ENCODE measurements at regions not wholly inside any gene's neighbourhood (a gene's known extent, or its start where the extent isn't known, plus 50 kb on each side); places are given as distances from the start of the nearest gene placed in this dataset.
"Not testable (repeated sequence)": the region's sequence is repeated elsewhere in the genome, so short reads cannot be mapped to it uniquely, and the experiment has no call there.

DNA sequence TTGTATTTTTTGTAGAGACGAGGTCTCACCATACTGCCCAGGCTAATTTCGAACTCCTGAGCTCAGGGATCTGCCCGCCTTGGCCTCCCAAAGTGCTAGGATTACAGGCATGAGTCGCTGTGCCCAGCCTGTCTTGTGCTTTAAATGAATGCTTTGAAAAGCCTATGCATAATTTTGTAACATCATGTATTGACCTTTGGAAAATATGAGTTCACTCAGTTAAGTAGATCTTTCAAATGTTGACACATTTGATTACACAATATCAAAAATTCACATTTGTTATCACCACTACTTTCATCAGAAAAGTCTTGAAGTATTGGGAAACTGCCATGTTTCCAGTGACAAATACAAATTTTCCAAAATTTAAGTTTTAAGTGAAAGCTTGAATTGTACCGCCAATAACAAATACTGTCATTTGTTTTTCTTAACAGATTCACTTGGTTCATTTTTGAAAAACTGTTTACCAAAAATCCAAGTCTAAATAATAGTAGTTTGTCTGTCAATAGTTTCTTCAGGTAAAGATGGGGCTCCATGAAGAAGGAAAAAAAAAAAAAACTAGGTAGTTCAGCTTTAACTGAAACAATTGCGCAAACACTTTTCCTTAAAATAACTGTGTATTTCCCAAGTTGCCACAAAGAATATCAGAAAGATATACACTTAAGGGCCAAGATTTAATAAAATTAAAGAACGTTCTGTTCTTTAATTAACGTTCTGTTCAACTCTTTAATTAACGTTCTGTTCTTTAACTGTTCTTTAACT is 233.2 kb upstream of the NR5A2 start:
- DNase-seq (ENCODE audit: low read depth): no peak

DNA sequence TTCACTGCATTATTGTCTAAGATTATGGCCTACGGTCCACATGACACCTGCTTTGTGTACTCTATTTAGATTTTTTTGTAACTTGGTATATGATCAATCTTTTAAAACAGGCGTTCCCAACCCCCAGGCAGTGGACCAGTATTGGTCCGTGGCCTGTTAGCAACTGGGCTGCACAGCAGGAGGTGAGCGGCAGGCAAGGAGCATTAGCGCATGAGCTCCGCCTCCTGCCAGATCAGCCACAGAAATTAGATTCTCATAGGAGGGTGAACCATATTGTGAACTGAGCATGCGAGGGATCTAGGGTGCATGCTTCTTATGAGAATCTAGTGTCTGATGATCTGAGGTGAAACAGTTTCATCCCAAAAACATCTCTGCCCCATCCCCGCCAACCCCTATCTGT is 228.4 kb upstream of the NR5A2 start:
- DNase-seq (ENCODE audit: low read depth): no peak

DNA sequence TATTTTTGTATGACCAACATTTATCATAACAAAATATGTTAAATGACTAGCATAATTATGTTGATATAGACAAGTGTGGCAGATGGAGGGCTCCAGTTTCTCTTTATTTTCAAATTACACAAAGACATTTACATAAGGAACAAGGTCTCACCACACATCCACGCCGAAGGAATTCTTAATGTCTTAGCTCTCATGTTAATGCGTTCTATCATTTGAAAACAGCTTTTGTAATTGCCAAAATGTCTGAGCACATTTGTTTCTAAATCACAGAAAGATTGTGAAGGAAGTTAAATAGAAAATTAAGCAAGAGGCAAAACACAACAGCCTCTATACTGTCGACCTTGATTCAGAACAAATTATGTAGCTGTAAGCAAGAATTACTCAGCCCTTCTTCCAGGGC is 223.0 kb upstream of the NR5A2 start:
- no peak for DNase-seq (ENCODE audit: low read depth)

DNA sequence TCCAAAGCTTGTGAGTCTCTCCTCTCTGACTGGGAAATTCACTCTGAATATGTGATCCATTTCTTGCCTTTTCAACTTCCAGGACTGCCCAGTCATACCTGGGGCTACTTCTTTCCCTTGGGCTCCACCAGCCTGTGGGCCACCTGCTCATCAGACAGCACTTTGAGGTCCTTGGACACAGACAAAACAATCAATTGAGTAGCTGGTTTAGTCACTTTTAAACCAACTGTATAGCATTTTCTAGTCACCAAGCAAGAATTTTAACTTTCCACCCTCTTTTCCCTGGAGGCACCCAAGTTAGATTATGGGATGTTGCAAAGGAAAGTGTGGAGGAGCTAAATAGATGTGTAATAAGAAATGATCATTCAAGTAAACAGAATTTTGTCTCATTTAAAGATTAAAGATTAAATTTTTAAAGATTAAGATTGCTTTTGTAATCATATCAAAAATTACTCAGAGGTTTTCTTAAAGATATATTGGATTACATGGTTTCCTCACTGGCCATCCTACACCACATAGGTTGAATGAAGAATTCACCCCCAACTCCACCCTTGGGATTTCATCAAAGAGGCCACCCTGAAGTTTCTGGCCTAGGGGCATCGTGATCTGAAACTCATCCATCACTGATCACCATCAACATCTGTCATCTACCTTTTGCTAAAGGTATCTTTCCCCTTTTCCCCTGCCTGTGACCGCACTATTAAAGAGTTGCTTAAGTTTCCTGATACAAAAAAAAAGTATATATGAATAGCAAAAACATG is 219.2 kb upstream of the NR5A2 start:
- DNase-seq (ENCODE audit: low read depth): no peak

DNA sequence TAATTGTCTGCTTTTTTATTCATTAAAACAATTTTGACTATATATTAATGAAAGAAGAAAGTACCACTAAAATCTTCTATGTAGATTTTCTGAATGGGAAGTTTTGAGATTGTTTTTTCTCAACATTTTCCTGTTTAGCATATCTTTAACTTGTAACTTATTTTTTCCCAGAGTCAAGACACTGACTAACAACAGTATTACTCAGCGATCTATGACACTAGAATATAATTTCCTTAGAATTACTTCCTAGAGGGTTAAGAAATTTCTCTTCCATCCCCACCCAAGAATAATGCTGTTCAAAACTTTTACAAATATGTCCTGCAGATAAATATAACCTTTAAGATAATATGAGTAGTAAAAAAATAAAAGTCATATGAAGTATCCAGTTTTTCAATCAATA is 218.2 kb upstream of the NR5A2 start:
- no peak for DNase-seq (ENCODE audit: low read depth)

DNA sequence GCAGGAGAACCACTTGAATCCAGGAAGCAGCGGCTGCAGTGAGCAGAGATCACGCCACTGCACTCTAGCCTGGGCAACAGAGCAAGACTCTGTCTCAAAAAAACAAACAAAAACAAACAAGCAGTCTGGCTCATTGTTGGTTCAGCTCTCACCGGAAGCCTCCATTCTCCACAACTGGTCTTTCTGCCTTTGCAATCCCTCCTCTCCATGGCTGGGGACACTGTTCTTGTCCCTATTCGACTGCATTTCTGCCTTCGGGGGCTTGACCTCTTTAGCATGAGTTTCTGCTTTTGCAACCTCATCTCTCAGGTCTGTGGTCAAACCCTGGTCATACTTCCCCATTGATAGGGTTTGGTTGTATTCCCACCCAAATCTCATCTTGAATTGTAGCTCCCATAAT is 216.3 kb upstream of the NR5A2 start:
- DNase-seq (ENCODE audit: low read depth): no peak

DNA sequence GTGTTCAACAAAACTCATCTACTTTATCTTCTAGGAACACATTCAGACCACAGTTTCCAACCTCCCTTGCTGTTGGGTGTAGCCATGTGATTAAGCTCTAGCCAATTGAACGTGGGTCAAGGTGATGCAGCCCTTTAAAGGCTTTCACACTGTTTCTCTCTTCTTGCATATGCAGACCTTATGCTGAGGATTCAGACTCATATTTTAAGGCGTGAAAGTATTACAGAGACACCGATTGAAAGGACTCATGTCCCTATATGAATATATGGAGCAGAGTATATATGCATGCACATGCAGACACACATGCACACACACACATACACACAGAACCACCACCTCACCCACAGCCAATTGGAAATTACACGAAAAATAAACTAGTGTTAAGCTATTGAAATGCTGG is 214.3 kb upstream of the NR5A2 start:
- no peak for DNase-seq (ENCODE audit: low read depth)

DNA sequence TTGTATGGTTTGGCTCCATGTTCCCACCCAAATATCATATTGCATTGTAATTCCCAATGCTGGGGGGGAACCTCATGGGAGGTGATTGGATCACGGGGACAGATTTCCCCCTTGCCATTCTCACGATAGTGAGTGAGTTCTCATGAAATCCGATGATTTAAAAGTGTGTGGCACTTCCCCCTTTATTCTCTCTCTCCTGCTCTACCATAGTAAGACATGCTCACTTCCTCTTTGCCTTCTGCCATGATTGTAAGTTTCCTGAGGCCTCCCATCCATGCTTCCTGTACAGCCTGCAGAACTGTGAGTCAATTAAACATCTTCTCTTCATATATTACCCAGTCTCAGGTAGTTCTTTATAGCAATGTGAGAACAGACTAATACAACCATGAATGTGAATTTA is 211.6 kb upstream of the NR5A2 start:
- no peak for DNase-seq (ENCODE audit: low read depth)

DNA sequence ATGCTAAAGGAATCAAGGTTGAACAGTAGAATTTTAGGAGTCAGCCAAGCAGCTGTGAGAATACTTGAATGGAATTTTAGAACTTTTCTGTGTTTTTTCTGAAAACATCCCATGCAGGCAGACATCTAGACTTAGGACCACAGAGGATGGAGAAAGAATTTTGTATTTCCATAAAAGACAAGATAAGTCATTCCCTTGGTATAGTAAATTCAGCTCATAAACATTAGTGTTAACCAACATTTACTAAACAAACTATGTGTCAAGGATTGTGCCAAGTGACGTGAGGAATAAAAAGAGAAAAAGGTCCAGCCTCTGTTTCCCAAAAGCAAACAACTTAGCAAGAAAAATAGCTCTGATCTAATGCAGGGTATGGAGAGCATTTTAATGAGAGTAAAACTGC is 210.2 kb upstream of the NR5A2 start:
- no peak for DNase-seq (ENCODE audit: low read depth)

DNA sequence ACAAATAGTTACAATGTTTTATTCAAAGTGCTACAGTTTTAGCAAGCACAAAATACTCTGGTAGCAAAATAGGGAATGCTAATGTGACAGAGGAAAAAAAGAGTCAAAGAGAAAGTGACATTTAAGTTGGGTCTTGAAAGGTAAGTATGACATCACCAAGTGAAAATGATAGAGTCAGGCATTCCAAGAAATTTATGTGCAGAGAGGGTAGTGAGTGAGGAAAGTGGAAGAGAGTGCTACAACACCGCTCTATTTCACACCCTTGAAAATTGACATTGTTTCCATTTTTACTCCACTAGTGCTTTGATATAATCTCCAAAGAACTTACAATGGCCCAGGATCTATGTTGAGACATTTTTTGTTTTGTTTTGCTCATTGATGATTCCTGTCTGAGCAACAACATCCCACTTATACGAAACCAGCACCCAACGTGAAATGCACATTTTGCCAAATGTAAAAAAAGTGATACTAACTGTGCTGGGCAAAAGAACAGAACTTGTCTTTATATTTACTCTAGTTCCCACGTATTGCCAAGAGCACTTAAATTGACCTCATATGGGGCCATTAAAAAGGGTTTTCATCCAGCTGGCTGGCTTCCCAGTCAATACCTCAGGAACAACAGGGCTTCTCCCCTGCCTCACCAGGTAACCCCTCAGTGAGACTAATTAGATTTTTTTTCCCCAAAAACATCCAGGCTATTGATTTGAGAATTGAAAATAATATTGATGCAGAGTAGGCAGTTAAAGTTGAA is 206.3 kb upstream of the NR5A2 start:
- no peak for DNase-seq (ENCODE audit: low read depth)

DNA sequence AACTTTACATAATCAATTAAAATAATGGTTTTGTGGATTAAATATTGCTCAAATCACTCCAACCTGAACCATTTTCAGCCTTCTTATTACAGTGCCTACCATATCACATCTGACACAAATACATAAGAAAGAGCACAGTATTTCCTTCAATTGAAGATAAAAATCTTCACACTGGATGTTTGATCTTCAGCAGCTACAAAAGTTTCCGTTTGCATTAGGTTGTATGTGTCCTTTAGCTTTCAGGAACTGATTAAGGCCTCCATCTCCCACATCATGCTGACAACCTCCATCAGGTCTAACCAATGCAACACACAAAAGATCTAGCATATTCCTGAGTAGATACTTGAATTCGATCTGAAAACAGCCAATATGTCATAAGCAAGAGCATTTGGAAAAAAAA is 195.1 kb upstream of the NR5A2 start:
- no peak for DNase-seq (ENCODE audit: low read depth)

DNA sequence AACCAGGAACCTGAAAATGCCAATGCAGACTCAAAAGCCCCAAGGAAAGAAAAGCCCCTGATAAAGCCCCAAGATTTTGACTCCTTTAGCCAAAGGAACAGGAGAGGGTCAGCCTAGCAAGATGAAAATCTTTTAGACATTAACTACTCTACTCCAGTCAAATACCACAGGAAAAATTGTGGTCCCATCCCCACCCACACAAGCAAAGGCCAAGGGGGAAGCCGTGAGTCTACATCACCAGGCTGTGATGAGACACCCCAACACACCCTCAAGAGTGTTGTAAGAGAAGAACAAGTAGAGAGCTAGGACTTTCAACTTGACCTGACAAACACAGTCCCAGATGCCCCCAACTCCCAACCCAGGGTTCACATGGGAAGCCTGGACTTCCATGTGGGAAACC is 192.8 kb upstream of the NR5A2 start:
- DNase-seq (ENCODE audit: low read depth): no peak

DNA sequence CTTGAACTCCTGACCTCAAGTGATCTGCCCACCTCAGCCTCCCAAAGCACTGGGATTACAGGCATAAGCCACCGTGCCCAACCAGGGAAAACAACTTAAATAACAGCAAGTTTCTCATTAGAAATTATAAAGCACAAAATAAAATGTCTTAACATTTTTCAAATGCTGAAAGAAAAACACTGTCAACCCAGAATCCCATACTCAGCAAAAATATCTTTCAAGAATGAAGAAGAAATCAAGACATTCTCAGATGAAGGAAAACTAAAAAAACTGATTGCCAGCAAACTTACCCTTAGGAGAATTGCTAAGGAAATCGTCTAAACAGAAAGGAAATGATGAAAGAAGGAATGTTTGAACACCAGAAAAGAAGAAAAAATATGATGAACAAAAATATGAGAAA is 191.1 kb upstream of the NR5A2 start:
- no peak for DNase-seq (ENCODE audit: low read depth)

DNA sequence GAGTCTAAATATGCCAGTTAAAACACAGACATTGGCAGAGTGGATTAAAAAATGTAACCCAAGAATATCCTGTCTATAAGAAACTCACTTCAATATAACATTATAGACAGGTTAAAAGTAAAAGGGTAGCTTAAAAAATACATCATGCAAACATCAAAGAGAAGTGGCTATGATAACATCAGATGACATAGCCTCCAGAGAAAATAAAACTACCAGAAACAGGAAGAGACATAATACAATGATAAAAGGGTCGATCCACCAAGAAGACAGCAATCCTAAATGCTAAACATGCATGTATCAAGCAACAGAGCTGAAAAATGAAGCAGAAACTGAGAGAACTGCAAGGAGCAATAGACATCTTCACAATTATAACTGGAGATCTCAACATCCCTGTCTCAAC is 190.2 kb upstream of the NR5A2 start:
- no peak for DNase-seq (ENCODE audit: low read depth)

DNA sequence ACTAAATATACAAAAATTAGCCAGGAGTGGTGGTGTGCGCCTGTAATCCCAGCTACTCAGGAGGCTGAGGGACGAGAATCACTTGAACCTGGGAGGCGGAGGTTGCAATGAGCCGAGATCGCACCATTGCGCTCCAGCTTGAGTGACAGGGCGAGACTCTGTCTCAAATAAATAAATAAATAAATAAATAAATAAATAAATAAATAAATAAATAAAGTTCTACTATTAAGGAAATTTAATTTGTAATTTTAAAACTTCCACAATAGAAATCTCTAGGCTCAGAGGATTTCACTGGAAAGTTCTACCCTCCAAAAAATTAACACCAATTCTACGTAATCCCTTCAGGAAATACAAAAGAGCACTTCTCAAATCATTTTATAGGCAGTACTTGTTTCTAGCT is 187.9 kb upstream of the NR5A2 start:
- DNase-seq (ENCODE audit: low read depth): not testable (repeated sequence)

DNA sequence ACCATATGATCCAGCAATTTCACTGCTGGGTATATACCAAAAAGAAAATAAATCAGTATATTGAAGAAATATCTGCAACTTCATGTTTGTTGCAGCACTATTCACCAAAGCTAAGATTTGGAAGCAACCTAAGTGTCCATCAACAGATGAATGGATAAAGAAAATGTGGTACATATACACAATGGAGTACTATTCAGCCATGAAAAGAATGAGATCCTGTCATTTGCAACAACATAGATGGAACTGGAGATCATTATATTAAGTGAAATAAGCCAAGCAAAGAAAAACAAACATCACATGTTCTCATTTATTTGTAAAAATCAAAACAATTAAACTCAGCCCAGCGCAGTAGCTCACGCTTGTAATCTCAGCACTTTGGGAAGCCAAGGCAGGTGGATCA is 184.4 kb upstream of the NR5A2 start:
- not testable (repeated sequence) for DNase-seq (ENCODE audit: low read depth)

DNA sequence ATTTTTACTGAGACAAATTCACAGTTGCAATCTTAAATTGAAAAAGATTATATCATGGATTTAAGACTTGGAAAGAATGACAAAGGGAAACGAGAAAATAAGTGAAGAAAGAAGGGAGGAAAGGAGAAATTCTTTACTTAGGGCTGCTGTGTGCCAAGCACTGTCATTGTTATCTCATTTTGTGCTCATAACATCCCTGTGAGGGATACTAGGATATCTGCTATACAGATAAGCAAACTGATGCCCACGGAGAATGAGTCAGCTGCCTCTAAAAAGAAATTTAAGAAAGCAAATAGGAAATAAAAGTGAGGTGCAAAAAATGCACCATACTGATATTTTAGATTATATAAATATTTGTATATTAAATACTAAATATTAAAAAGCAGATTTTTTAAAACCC is 183.6 kb upstream of the NR5A2 start:
- no peak for DNase-seq (ENCODE audit: low read depth)

DNA sequence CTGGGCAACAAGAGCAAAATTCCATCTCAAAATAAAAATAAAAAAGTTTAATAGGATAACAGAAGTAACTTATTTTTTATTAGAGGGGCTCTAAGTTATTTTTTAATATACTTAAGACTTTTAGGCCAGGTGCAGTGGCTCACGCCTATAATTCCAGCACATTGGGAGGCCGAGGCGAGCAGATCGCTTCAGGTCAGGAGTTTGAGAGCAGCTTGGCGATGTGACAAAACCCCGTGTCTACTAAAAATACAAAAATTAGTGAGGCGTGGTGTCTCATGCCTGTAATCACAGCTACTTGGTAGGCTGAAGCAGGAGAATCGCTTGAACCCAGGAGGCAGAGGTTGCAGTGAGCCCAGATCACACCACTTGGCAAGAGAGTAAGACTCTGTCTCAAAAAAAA is 180.5 kb upstream of the NR5A2 start:
- DNase-seq (ENCODE audit: low read depth): no peak

DNA sequence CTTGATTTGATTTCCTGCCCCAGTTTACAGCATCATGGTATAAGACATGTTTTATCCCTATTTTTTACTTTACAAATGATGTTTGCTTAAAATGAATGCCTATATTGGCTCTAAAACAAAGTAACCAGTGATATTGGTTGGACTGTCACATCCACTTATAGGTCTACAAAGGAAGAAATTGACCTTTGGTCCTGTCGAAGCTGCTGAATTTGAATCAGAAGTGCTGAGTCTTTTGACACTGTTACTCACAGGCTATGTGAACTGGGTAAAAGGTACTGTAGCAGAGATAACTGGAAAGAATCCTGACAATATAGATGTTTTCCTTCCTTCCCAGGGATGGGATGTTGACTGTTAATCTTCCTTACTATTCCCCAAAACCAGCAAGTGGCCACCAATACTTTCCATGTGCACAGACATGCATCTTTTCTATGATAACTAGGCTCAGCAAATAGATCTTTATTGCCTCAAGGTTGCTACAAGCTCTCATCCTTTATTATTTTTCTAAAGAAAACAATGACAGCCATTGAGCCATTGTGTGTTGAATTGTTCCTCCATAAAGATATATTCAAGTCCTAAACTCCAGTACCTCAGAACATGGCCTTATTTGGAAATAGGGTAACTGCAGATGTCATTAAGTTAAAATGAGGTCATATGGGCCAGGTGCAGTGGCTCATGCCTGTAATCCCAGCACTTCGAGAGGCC is 175.9 kb upstream of the NR5A2 start:
- no peak for DNase-seq (ENCODE audit: low read depth)

DNA sequence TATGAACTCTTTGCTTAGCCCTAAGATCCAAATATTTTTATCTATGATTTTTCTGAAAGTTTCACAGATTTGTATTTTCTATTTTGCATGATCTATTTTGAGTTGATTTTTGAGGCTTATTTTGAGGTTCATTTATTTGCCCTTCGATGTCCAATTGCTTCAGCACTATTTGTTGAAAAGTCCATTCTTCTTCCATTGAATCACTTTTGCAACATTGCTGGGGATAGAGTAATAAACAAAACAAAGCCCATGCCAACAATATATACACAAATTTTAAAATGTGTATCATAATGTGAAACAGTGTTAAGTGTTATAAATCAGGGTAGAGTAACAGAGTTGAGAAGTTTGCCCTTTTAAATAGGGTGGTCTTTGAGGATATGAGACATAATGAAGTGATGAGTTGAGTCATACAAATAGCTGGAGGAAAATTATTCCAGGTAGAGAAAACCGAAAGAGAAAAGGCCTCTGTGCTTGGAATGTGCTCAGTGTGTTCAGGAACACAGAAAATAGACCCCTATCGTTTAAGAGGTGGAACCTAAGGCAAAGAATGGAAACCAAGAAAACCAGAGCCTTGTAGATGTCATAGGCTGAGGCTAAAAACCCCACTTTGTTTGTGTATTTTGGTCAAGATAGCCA is 172.7 kb upstream of the NR5A2 start:
- DNase-seq (ENCODE audit: low read depth): no peak

DNA sequence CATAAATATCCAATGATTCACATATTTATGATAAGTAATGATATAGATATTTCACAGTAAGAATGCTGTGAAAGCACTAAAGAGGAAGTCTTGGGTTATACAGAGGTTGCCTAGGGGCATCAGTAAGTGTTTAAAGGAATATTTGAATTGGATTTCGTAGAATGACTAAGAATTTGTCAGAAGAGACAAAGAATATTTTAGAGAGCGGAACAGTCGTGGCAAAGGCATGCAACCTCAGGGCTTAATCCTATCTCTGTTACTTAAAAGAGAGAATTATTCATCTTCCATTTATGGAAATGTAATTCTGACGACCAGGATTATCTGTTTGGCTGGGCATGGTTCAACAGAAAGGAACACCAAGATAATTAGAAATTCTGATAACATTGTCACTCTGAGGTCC is 171.9 kb upstream of the NR5A2 start:
- peak; percentile 32 for DNase-seq (ENCODE audit: low read depth)

DNA sequence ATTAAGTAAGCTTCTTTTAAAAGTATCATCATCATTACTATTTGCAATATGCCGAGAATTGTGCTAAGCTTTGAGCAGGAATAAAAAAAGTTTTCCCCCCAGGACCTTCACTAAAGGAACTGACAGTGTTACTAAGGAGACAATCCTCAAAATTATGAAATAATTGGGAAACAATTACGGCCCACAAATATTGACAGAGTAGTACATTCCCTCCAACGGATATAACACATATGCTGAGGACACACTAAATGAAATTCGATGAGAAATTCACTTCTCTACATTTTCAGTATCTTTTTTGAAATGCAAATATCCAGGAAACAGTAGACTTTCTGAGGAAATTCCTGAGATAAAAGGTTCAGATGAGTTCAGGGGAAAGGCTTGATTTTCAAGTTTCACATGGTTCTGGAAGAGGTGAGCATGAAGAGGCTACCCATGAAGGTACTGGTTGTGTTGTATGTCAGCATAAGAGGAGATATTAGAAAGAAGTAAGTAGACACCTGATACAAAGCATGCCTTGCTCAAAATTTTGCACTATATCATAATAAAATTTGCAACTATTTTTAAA is 171.2 kb upstream of the NR5A2 start:
- no peak for DNase-seq (ENCODE audit: low read depth)
